Mesenchymal stem cell (in vitro differentiated cells and primary cell): ENCODE measurements at regions not wholly inside any gene's neighbourhood (a gene's known extent, or its start where the extent isn't known, plus 50 kb on each side); places are given as distances from the start of the nearest gene placed in this dataset.

Source experiments
- DNase-seq: peaks from one replicate; pipeline ENCODE4 v3.0.0-alpha.2; 2013
- H2AFZ ChIP-seq: one replicate; pipeline ENCODE4 v1.6.1; 2013; ENCODE audit warnings: low read depth, mild to moderate bottlenecking, control low read depth, inconsistent platforms, low read length, moderate library complexity
- H2AK5ac ChIP-seq: 2 replicates; pipeline ENCODE4 v1.6.1; 2013; ENCODE audit warnings: low read length, moderate library complexity, mild to moderate bottlenecking, inconsistent platforms; ENCODE audit not compliant: severe bottlenecking
- H2BK120ac ChIP-seq: one replicate; pipeline ENCODE4 v1.6.1; 2013; ENCODE audit warnings: low read depth, mild to moderate bottlenecking, inconsistent platforms, low read length, moderate library complexity
- H2BK12ac ChIP-seq, 2 experiments: one replicate each; pipeline ENCODE4 v1.6.1; 2013; ENCODE audit warnings: inconsistent platforms in 2 of 2, low read length in 2 of 2, mild to moderate bottlenecking in 2 of 2, moderate library complexity in 2 of 2, control low read depth in 1 of 2
- H2BK15ac ChIP-seq: one replicate; pipeline ENCODE4 v1.6.1; 2013; ENCODE audit warnings: mild to moderate bottlenecking, low read depth, inconsistent platforms; ENCODE audit not compliant: poor library complexity, severe bottlenecking
- H2BK5ac ChIP-seq: 2 replicates; pipeline ENCODE4 v1.6.1; 2013; ENCODE audit warnings: low read depth, mild to moderate bottlenecking, low read length, control low read depth, inconsistent platforms; ENCODE audit not compliant: poor library complexity, severe bottlenecking
- H3K14ac ChIP-seq, 2 experiments: one replicate each; pipeline ENCODE4 v1.6.1; 2013; ENCODE audit warnings: inconsistent platforms in 2 of 2, low read length in 2 of 2, control low read depth in 1 of 2, mild to moderate bottlenecking in 1 of 2, moderate library complexity in 1 of 2
- H3K18ac ChIP-seq, 2 experiments: one replicate each; pipeline ENCODE4 v1.6.1; 2013; ENCODE audit warnings: inconsistent platforms in 2 of 2, low read length in 2 of 2, control low read depth in 1 of 2, low read depth in 1 of 2, mild to moderate bottlenecking in 1 of 2
- H3K23ac ChIP-seq, 2 experiments: one replicate each; pipeline ENCODE4 v1.6.1; 2013; ENCODE audit warnings: inconsistent platforms in 2 of 2, low read length in 2 of 2, mild to moderate bottlenecking in 2 of 2, moderate library complexity in 2 of 2, control low read depth in 1 of 2
- H3K27ac ChIP-seq: 2 replicates; pipeline ENCODE4 v1.5.1; 2013; ENCODE audit warnings: mild to moderate bottlenecking, moderate library complexity, low read length, control low read depth, inconsistent platforms; ENCODE audit not compliant: poor library complexity, severe bottlenecking
- H3K27me3 ChIP-seq, 2 experiments: 2 replicates each; pipeline versions ENCODE4 v1.6.1 to v1.7.0; 2013; ENCODE audit warnings: low read length in 2 of 2, mild to moderate bottlenecking in 2 of 2, moderate library complexity in 2 of 2, control low read depth in 1 of 2, inconsistent platforms in 1 of 2; ENCODE audit not compliant: control insufficient read depth in 1 of 2, insufficient read depth in 1 of 2
- H3K36me3 ChIP-seq, 2 experiments: 2 replicates each; pipeline versions ENCODE4 v1.6.1 to v1.7.0; 2013; ENCODE audit warnings: low read length in 2 of 2, control low read depth in 1 of 2, inconsistent platforms in 1 of 2, low read depth in 1 of 2, mild to moderate bottlenecking in 1 of 2; ENCODE audit not compliant: insufficient read depth in 2 of 2, control insufficient read depth in 1 of 2
- H3K4ac ChIP-seq, 2 experiments: one replicate each; pipeline ENCODE4 v1.6.1; 2013; ENCODE audit warnings: inconsistent platforms in 2 of 2, low read length in 2 of 2, mild to moderate bottlenecking in 2 of 2, moderate library complexity in 2 of 2, control low read depth in 1 of 2, low read depth in 1 of 2
- H3K4me1 ChIP-seq: 2 replicates; pipeline ENCODE4 v1.6.1; 2013; ENCODE audit warnings: low read depth, low read length, control low read depth; ENCODE audit not compliant: control insufficient read depth, insufficient read depth
- H3K4me2 ChIP-seq: 2 replicates; pipeline ENCODE4 v1.6.1; 2013; ENCODE audit warnings: low read length, mild to moderate bottlenecking, inconsistent platforms; ENCODE audit not compliant: poor library complexity, severe bottlenecking
- H3K4me3 ChIP-seq, 2 experiments: 2 replicates each; pipeline versions ENCODE4 v1.5.1 to v1.7.0; 2013; ENCODE audit warnings: low read length in 2 of 2, mild to moderate bottlenecking in 2 of 2, control low read depth in 1 of 2, low read depth in 1 of 2; ENCODE audit not compliant: insufficient read depth in 1 of 2
- H3K79me1 ChIP-seq: replicated peaks from 2 replicates; pipeline ENCODE4 v1.6.1; 2013; ENCODE audit warnings: mild to moderate bottlenecking, control low read depth, low read length, inconsistent platforms; ENCODE audit not compliant: poor library complexity, severe bottlenecking
- H3K9ac ChIP-seq: 2 replicates; pipeline ENCODE4 v1.7.0; 2013; ENCODE audit warnings: mild to moderate bottlenecking, low read length, moderate library complexity
- H3K9me3 ChIP-seq: 2 replicates; pipeline ENCODE4 v1.7.0; 2013; ENCODE audit warnings: mild to moderate bottlenecking, low read length; ENCODE audit not compliant: control insufficient read depth
- H4K8ac ChIP-seq: one replicate; pipeline ENCODE4 v1.6.1; 2013; ENCODE audit warnings: inconsistent platforms, mild to moderate bottlenecking, low read length, moderate library complexity
- H4K91ac ChIP-seq: one replicate; pipeline ENCODE4 v1.6.1; 2013; ENCODE audit warnings: mild to moderate bottlenecking, low read length, inconsistent platforms
- WGBS: methylation state at CpG from one replicate; pipeline ENCODE4 v1.1.7; 2013; ENCODE audit warnings: mixed read lengths; 5-methylcytosine and 5-hydroxymethylcytosine counted together

DNA sequence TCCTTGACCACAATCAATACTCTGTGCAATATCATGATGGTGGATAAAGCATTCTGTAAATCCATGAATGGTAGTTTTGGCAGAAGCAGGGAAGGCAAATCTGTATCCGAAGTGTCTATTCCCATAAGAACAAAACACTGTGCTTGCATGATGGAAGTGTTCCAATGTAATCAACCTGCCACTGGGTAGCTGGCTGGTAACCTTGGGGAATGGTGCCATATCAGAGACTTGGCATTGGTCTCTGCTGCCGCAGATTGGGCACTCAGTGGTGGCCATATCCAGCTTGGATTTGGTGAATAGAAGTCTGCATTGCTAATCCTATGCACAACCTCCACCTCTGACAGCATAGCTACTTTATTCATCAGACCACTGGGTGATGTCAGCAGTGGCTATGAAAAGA, 114.3 kb upstream of the EMCN start:
- H3K9me3 ChIP-seq, result no peaks in the 10 kb centered on the region
- H3K27me3 ChIP-seq, result no peaks in the 10 kb centered on the region
- H2BK5ac ChIP-seq, result no peak overlapping the region
- H2AK5ac ChIP-seq, result no peak overlapping the region
- no peak overlapping the region for H3K4me2 ChIP-seq
- DNase-seq, result no peak
- no peak overlapping the region for H3K27ac ChIP-seq
- no peak overlapping the region for H2BK12ac ChIP-seq
- H3K14ac ChIP-seq, result no peak overlapping the region
- no peak overlapping the region for H3K4me3 ChIP-seq
- no peaks in the 10 kb centered on the region for H3K79me1 ChIP-seq
- H4K8ac ChIP-seq, result no peak overlapping the region
- H2AFZ ChIP-seq, result no peak overlapping the region
- no peaks in the 10 kb centered on the region for H3K36me3 ChIP-seq
- H3K9ac ChIP-seq, result no peak overlapping the region
- no peak overlapping the region for H3K4ac ChIP-seq
- H3K18ac ChIP-seq, result no peak overlapping the region
- no peak overlapping the region for H2BK120ac ChIP-seq
- no peak overlapping the region for H4K91ac ChIP-seq
- H3K23ac ChIP-seq, result no peak overlapping the region
- WGBS, result 100% methylated on average over 1 of the region's 2 CpGs
- H2BK15ac ChIP-seq, result no peak overlapping the region
- no peaks in the 10 kb centered on the region for H3K4me1 ChIP-seq

DNA sequence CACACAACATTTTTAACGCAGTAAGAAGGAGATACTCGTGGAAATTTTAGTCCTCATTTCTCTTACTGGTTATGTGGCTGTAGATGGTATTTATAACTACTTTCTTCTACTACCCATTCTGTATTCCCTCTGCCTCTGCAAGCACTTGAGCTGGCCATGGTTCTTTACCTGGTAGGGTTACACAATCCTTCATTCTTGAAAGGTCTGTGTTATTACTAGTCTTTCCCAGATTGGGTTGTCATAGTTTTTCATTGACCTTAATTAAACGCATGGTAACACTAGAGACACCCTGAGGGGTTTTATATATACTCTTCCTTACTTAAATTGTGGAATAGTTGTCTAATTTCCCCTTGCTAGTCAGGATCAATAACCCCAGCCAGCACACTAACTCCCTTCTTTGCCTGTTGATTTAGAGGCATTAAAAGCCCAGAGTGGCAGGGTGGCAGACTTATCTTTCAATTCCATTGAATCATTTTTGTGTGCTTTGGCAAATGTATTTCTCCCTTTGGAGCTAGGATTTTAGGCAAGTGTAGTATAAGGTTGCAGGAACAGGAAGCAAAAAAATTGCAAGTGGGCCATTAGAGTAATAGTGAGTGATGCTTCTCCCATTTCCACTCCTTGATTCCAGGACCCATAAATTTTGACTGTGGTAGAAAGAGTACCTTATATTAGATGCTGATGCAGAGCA, 113.6 kb upstream of the EMCN start:
- no peak for DNase-seq
- WGBS, result no CpG with 5 or more reads among the region's 3 CpGs
- Histone ChIP-seq H3K79me1 (no peaks in the 10 kb centered on the region), H4K8ac (no peak overlapping the region), H2BK5ac (no peak overlapping the region), H3K27ac (no peak overlapping the region), H2AK5ac (no peak overlapping the region), H3K36me3 (no peaks in the 10 kb centered on the region), H3K23ac (no peak overlapping the region), H3K4me2 (no peak overlapping the region), H3K18ac (no peak overlapping the region), H3K4me3 (no peak overlapping the region), H3K4ac (no peak overlapping the region), H3K27me3 (no peaks in the 10 kb centered on the region), H3K4me1 (no peaks in the 10 kb centered on the region), H2AFZ (no peak overlapping the region), H2BK15ac (no peak overlapping the region), H4K91ac (no peak overlapping the region), H3K14ac (no peak overlapping the region), H3K9me3 (no peaks in the 10 kb centered on the region), H2BK12ac (no peak overlapping the region), H3K9ac (no peak overlapping the region), H2BK120ac (no peak overlapping the region)

DNA sequence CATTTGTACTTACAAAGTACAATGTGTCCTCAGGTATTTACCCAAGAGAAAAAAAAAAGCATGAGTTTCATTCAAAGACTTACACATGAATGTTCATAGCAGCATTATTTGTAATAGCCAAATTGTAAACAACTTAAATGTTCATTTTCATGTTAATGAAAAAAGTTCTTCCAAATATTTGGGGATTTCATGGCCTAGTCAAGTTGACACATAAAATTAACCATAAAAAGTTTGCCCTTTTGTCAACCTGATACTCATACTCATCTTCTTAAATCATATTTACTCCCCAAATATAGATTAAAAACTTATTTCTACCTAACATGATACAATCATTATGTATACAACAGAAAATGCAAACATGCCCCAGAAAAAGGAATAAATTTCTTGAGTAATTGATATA, 112.5 kb upstream of the EMCN start:
- Histone ChIP-seq H3K23ac (no peak overlapping the region), H2BK5ac (no peak overlapping the region), H3K9me3 (peaks cover 6% of the 10 kb centered on the region), H2BK15ac (no peak overlapping the region), H4K8ac (no peak overlapping the region), H3K14ac (no peak overlapping the region), H3K27me3 (no peaks in the 10 kb centered on the region), H3K4me1 (no peaks in the 10 kb centered on the region), H3K4me3 (no peak overlapping the region), H2AFZ (no peak overlapping the region), H2BK120ac (no peak overlapping the region), H3K27ac (no peak overlapping the region), H3K4ac (no peak overlapping the region), H3K4me2 (no peak overlapping the region), H2BK12ac (no peak overlapping the region), H3K9ac (no peak overlapping the region), H3K18ac (no peak overlapping the region), H3K79me1 (no peaks in the 10 kb centered on the region), H4K91ac (no peak overlapping the region), H2AK5ac (no peak overlapping the region), H3K36me3 (no peaks in the 10 kb centered on the region)
- no peak for DNase-seq

DNA sequence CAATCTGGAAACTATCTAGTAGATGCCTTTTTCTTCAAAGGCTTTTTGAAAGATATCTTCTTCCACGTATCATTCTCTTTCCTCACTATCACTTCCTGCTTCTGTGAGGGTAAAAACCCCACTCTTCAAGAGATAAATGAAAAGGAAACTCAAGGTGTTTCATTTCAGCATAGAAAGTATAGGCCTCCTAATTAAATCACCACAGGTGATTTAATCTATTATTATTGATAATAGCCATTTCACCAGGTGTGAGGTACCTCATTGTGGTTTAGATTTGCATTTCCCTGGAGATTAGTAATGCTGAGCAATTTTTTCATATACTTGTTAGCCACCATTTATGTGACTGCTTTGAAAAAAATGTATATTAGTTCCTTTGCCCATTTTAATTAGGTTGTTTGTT, 92.0 kb upstream of the EMCN start:
- no peaks in the 10 kb centered on the region for H3K4me1 ChIP-seq
- H3K4me3 ChIP-seq, result no peak overlapping the region
- H2AFZ ChIP-seq, result no peak overlapping the region
- 100% methylated on average over 1 of the region's 1 CpG for WGBS
- H4K8ac ChIP-seq, result no peak overlapping the region
- no peak overlapping the region for H3K14ac ChIP-seq
- no peak for DNase-seq
- no peaks in the 10 kb centered on the region for H3K36me3 ChIP-seq
- no peak overlapping the region for H3K23ac ChIP-seq
- no peak overlapping the region for H3K18ac ChIP-seq
- H2BK5ac ChIP-seq, result no peak overlapping the region
- no peaks in the 10 kb centered on the region for H3K79me1 ChIP-seq
- no peak overlapping the region for H4K91ac ChIP-seq
- H2BK15ac ChIP-seq, result no peak overlapping the region
- H3K27me3 ChIP-seq, result no peaks in the 10 kb centered on the region
- H2BK12ac ChIP-seq, result no peak overlapping the region
- no peaks in the 10 kb centered on the region for H3K9me3 ChIP-seq
- no peak overlapping the region for H3K4me2 ChIP-seq
- no peak overlapping the region for H3K4ac ChIP-seq
- H3K27ac ChIP-seq, result no peak overlapping the region
- no peak overlapping the region for H2AK5ac ChIP-seq
- no peak overlapping the region for H2BK120ac ChIP-seq
- H3K9ac ChIP-seq, result no peak overlapping the region
